RPMI7951 (cell line): ENCODE measurements at regions not wholly inside any gene's neighbourhood (a gene's known extent, or its start where the extent isn't known, plus 50 kb on each side); places are given as distances from the start of the nearest gene placed in this dataset.
"Not testable (repeated sequence)": the region's sequence is repeated elsewhere in the genome, so short reads cannot be mapped to it uniquely, and the experiment has no call there.

Source experiments
- DNase-seq: peaks from one replicate; pipeline ENCODE4 v3.0.0-alpha.2; 2012; ENCODE audit warnings: low read depth

DNA sequence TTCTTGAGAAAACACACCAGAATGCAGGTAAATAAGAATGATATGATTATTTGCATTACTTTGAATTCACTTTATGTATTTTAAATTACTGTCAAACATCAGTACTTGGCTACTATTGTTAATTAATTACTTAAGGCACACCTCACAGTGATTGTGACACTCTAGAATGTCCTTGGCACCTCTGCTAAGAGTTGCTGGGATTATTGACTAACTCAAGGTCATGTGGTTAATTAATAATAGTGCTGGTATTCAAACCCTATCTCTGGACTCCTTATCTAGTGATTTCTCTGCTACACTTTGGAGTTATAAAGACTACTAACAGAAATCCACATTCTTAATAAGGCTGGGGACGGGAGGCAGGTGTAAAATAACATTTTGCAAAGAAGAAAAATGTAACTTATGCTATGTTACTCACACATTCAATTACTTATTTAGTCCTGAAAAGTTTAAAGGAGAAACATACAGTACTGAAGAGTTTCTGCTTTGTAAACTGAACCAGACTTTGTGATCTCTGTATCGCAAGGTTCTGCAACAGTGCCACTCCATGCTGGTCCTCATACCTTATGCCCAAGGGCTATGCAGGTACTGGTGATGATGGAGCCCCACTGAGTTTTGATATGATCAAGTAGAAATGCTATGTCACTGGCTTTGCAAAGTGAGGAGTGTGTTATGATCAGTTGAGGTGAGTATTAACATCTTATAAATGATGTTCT lies 242.7 kb downstream of the MID1IP1 start:
- no peak for DNase-seq

GRCh38 chrX:39047174-39047573 lies 245.9 kb downstream of the MID1IP1 start:
- no peak for DNase-seq

- no peak for DNase-seq
Measured at GRCh38 chrX:39049975-39050374, 248.7 kb downstream of the MID1IP1 start.

DNA sequence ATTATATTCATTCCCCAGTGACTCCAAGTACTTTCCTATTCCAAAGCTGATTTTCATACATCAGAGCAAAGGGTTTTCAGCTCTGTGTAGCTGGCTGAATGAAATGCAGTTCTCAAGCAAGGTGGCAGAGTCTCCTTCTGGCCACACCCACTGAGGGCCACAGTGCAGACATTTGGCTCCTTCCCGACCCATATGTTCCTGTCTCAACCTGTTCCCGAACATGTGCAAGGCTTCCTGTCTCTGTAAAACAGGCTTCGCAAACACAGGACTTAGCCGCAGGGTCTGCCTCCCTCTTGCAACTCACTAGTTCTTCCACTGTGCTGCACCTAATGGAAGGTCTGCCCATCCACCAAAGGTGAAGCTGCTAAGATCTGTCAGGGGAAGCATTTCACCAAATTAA lies 249.2 kb downstream of the MID1IP1 start:
- DNase-seq: no peak

- no peak for DNase-seq
Measured at GRCh38 chrX:39052751-39053150, 251.5 kb downstream of the MID1IP1 start.

- no peak for DNase-seq
Measured at GRCh38 chrX:39058724-39059123, 257.5 kb downstream of the MID1IP1 start.

DNA sequence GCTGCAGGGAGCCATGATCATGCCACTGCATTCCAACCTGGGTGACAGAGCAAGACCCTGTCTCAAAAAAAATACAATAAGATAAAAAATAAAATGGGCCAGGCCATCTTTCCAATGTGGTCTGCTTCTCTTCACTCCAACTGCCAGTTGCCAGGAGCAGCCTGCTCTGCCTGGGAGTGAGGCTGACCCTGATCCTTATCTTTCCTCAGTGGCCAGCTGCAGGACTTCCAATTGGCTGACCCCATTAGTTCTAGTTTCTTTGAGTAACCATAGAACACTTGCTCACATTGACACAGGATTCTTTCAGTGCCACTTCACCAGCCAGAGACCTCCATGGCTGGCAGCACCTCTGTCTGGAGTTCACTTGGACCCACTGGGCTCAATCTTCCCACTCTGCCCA lies 258.6 kb downstream of the MID1IP1 start:
- DNase-seq: peak; percentile 43

GRCh38 chrX:39063037-39063436 lies 261.8 kb downstream of the MID1IP1 start:
- DNase-seq: no peak

DNA sequence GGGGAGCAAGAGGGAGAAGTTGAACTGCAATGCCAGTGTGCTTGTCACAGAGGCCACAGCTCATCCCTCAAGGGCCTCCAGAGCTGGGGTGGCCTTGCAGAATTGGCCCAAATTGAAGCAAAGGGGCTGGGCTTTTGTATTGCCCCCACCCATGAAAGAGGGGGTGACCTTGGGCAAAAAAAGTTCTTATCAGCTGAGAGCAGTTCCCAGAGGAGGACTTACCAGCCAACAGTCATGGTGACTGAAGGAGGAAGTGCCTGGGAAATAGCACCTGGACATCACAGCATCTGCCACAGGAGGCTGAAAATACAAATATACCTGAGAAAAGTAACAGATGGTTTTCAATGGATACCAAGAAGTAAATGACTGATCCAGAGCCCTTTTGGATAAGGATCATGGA lies 262.4 kb downstream of the MID1IP1 start:
- DNase-seq: no peak

- peak; percentile 9 for DNase-seq
Measured at GRCh38 chrX:39065051-39065871, 264.0 kb downstream of the MID1IP1 start.

DNA sequence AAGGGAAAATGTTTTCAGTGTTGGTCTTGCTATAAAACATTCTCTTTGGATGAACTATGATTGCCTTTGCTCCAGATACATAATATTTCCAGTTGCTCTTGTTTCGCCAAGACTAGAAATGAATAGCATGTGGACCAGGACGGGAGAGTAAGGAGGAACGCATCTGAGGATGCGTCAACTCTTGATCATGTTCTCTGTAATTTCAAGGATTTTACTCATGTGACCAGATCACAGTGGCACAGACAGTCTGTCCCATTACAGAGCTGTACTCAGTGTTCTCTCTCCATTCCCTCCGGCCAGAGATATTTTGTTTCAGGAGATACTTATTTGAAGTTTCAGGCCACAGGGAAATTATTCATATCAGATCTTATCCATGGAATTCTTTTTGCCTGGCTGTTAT lies 266.6 kb downstream of the MID1IP1 start:
- no peak for DNase-seq

GRCh38 chrX:39068634-39069033 lies 267.4 kb downstream of the MID1IP1 start:
- not testable (repeated sequence) for DNase-seq

DNA sequence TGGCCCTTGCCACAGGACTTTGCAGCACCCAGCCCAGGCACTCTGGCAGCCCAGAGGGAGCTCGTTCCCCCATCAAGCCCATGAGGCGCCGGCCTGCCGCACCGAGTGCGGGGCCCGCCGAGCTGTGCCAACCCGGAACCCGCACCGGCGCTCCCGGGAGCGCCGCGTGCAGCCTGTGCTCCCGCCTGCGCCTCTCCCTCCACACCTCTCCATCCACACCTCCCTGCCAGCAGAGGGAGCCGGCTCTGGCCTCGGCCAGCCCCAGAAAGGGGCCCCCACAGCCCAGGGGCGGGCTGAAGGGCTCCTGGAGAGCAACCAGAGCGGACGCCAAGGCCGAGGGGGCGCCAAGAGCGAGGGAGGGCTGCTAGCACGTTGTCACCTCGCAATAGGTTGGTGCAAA lies 268.8 kb downstream of the MID1IP1 start:
- DNase-seq: no peak

DNA sequence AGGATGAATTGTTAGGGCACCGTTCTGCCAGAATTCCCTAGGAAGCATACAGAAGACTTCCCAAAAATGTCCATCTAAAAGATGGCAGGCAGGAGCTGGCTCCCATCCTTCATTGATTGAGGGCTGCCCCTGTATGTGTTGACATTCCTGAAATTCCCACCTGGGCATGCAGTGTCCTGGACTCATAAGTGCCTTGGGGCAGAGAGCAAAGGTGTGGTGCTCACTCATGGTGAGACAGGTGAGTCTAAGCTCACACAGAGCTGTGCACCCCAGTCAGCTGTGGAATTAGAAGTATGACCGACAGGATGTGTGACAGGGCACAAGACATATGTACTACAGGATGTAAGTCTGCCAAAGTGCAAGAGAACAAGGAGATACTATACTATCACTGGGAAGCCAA lies 271.9 kb downstream of the MID1IP1 start:
- no peak for DNase-seq

- no peak for DNase-seq
Measured at GRCh38 chrX:39096599-39096998, 295.3 kb downstream of the MID1IP1 start.

- no peak for DNase-seq
Measured at GRCh38 chrX:39104745-39105144, 303.5 kb downstream of the MID1IP1 start.

- peak; percentile 86 for DNase-seq
Measured at GRCh38 chrX:39112143-39112542, 310.9 kb downstream of the MID1IP1 start.

DNA sequence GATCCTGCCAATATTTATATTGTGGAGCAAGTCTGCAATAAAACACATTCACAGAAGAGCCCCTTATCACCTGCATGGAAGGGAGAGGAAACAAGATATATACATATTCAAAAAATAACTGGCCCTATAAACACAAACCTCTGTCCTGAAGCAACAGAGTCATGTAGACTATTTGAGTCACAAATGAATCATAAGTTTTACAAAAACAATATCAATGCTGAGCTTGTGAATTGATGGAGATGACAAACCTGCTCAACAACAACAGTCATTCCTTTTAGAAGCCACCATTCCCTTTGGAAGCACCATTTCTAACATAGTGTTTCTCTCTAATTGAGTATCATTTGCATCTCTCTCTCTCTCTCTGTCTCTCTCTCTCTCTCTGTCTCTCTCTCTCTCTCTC lies 313.9 kb downstream of the MID1IP1 start:
- DNase-seq: no peak

DNA sequence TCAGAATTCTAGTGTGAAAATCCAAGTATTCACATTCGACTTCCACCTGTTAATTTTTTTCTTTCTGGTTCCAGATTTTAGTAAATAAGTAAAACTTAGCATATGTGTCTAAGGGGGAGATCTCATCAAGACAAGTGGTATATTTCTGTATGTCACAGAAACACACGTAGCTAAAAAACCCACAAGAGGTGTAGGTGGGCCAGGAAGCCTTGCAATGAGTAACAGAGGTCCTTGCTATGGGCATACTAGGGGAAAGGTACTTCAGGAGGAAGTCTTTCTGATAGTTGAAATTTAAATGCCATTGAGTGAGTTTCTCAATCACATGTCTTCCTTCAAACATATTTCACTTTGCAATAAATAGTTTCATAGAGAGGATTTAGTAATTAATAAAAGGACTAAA lies 315.8 kb downstream of the MID1IP1 start:
- no peak for DNase-seq

GRCh38 chrX:39121903-39122302 lies 320.6 kb downstream of the MID1IP1 start:
- DNase-seq: no peak

DNA sequence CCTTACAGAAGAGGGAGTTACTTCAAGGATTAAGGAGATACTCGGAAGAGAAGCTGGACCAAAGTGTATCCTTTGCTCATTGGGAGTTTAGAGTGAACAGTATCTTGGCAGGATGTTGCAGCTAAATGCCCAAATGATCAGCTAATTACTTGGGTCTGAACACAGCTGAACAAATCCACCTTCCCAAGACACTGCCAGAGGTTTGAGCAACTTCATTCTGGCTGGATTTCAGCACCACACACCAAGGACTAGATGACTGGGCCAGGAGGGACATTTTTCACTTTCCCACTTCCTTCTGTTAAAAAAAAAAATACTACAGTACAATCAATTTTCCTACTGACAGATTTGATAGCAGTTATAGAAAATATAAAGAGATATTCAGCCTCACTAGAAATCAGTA lies 324.6 kb downstream of the MID1IP1 start:
- no peak for DNase-seq

GRCh38 chrX:39133971-39134370 lies 332.7 kb downstream of the MID1IP1 start:
- DNase-seq: no peak

DNA sequence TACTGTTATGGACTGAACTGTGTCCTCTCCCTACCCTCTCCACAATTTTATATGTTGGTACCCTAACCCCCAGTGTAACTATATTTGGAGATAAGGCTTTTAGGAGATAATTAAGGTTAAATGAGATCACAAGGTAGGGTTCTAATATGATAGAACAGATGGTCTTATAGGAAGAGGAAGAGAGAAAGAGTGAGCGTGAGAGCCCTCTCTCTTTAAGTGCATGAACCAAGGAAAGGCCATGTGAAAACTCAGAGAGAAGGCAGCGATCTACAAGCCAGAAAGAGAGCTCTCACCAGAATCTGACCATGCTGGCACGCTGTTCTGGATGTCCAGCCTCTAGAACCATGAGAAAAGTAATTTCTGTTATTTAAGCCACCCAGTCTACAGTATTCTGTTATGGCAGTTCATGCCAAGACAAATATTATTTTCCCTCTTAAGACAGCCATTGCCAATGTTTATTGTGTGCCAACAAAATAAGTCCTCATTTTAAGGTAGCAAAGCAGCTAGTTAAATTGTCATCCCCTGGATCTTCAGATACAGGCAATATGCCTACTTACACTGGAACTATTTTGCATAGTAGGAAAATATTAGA lies 336.2 kb downstream of the MID1IP1 start:
- DNase-seq: no peak
